Fibroblast of skin of abdomen (primary cell): ENCODE measurements at regions not wholly inside any gene's neighbourhood (a gene's known extent, or its start where the extent isn't known, plus 50 kb on each side); places are given as distances from the start of the nearest gene placed in this dataset.
A peak's percentile ranks its signal among the peaks of the same experiment; 100 is the strongest.

Experiments
- DNase-seq: peaks from one replicate; pipeline ENCODE4 v3.0.0-alpha.2; 2013

DNA sequence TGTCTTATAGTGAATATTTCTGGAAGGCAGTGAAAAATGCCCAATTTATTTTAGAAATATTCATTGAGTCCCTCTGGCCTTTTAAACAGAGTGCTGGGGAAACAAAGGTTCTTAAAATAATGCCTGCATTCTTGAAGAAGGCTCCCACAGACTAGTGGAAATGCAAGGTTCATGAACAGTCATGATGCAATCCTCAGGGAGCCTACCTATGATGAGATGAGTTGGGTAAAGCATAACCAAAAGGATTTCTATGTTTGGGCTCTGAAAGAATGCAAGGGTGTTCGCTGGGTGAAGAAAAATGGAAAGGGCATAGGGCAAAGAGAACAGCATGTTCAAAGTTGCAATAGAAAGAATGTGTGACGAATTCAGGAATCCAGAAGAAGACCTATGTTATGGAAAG, 214.5 kb upstream of the MAF start:
- no peak for DNase-seq

DNA sequence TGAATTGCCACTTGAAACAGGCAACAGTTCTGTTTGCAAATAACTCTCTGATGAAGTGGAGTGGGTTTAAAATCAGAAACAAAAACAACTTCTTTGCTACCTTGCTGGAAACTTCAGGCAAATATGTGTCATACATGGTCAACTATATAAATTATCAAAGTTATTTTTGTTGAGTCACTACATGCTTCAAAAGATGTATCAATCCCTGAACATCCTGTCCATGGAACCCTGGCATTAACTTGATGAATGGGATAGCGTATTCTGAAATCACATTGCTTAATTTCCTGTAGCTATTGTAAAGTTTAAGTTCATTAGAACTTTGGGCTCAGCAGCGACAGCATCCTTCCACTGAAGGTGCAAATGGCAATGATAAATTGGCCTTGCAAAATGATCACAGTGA, 213.6 kb upstream of the MAF start:
- no peak for DNase-seq

- no peak for DNase-seq
Observed at GRCh38 chr16:79811541-79811940, 211.0 kb upstream of the MAF start.

GRCh38 chr16:79810449-79811189, 210.1 kb upstream of the MAF start:
- peak; percentile 6 for DNase-seq

GRCh38 chr16:79809376-79809775, 208.8 kb upstream of the MAF start:
- DNase-seq: no peak

- no peak for DNase-seq
Observed at GRCh38 chr16:79808731-79809130, 208.2 kb upstream of the MAF start.

GRCh38 chr16:79806757-79807156, 206.2 kb upstream of the MAF start:
- DNase-seq: no peak

DNA sequence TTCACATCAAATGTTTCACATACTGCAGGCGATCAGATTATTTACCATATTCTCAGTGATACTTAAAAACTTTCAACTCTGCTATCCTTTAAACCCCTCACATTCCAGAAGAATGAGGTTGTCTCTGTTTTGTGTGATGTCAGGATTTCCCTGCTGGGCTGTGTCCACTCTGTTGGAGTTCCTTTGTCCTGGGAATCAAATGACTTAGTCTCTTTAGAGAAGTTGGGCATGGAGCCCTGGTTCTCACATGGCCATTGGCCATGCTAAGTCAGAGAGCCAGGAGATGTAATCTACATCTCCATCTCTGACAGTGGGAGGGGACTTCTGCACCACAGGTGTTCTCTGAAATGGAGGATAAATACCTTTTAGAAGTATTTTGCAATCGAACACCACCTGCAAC, 205.1 kb upstream of the MAF start:
- no peak for DNase-seq

DNA sequence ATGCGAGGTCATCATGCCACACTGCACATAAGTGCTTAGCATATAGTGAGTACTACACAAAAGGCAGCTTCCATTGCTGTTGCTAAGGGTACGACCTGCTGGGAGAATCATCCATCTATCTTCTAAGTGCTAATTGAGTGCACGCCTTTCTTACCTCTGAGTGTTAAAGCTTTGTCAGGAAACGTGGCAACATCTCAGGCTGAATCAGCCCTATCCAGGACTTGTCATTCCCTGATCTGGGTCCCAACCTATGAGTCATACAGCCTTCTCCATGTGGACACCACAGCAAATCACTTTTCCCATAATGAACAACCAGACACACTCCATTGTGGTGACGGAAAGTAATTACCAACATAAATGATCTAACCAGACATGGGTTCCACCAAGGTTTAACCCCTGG, 201.1 kb upstream of the MAF start:
- DNase-seq: peak; percentile 18

DNA sequence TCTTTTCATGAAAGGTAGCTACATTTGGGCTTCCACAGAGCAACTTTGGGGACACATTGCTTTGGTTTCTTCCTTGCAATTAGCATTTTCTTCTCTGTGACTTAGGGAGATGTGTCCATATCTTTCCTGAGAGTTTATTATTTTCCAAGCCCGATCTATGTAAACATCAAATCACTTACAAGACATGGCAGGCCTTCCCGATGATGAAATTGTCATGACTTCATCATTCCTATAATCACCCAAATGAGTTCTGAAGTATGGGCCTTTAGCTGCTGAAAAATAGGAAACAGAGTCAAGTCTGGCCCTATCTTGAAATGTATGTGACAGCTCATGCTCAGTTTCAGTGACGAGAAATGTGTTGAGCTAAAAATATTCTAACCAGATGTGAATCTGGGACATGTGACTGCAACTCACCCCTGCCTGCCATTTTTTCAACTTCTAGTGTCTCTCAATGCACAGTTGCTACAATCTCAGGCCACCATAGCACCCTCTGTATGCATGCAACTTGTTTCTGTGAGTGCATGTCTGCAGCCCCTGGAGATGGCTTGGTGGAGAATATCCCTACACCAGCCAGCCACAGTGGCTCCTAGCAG, 199.6 kb upstream of the MAF start:
- DNase-seq: no peak

DNA sequence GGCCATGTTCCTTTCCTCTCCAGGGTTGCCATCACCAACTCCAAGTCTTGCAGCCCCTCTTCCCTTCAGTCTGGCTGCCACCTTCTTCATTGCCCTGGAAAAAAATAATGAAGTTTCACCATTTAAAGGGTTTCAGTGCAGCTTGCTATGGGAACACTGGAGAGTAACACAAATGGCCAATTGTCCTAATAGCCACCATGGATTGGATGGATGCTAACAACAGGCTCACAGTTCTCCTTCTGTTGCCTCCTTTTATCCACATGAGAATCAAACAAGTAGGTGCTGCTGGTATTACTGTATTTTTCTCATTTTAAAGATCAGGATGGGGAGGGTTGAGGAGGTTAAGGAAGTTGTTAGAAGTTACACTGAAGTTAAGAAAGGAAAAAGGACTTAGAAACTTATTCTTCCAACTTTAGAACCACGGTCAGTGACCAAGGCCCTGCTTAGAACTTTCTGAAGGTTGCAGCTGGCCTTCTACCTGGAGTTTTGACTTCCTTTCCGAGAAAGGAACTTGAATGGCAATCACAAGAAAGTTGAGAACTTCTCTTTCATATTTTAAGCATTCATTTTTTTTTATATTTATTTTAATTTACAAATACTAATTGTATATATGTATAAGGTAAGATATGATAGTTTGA, 198.0 kb upstream of the MAF start:
- DNase-seq: no peak

- DNase-seq: no peak
Observed at GRCh38 chr16:79797486-79797885, 196.9 kb upstream of the MAF start.

- DNase-seq: no peak
Observed at GRCh38 chr16:79795556-79795955, 195.0 kb upstream of the MAF start.

- DNase-seq: no peak
Observed at GRCh38 chr16:79794941-79795340, 194.4 kb upstream of the MAF start.

DNA sequence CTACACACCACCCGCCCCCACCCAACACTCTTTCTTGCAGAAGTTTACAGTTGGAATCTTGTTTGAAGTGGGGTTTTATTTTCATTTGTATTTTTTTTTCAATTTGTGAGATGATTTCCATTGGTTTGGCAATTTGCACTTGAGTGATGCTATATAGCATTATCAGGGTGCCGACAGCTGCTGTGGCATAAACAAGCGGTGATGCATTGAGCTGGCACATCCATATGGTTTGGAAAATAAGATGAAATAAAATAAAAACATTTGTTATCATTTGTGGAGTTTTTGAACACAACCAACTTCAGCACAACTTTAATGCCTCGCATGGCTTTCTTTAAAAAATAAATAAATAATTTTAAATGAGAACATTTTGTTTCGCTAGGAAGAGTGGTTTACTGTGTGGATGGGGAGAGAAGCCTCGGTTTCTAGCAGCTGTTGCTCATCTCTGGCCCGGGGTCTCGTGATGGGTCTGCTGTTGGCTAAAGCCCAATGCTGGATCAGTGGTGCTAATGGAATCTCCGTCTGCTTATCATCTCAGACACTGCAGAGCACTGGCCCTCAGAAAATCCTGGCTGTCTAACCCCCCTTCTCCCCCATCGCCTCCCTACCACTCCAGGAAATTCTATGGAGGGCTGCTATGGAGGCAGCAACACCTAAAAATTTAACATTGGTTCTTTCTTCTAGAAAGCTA, 192.3 kb upstream of the MAF start:
- DNase-seq: no peak

DNA sequence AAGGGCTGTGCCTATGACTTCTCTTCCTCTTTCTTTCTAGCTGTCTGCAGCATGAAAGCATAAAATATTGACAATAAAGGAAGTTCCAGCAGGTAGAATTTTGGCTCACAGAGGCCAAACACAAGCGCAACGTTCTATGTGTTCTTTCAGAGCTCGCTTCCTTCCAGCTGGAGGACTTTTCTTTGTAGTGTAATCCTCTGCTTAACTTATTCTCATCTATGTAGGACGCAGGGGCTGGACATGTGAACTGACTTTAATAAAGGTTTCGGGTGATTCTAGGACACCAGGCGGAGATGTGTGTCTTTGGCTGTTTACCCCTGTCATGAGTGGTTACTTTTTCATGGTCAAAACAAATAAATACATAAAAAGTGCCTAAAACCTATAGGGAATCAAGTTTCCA, 191.5 kb upstream of the MAF start:
- DNase-seq: no peak

- DNase-seq: no peak
Observed at GRCh38 chr16:79790854-79791253, 190.3 kb upstream of the MAF start.

GRCh38 chr16:79788949-79789348, 188.4 kb upstream of the MAF start:
- no peak for DNase-seq

DNA sequence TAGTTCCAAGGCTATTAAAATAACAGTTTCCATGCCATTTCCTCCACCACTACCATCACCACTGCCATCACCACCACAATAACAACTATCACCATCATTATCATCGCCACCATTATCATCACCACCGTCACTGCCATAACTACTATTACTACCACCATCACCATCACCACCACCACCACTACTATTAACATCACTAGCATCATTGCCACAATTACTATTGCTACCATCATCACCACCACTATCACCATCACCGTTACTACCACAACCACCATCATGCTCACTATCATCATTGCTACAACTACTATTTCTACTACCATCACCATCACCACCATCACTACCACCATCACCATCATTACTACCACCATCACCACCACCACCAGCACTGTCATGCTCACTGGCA, 185.9 kb upstream of the MAF start:
- no peak for DNase-seq

GRCh38 chr16:79784007-79784406, 183.5 kb upstream of the MAF start:
- no peak for DNase-seq

- no peak for DNase-seq
Observed at GRCh38 chr16:79777679-79778078, 177.1 kb upstream of the MAF start.

DNA sequence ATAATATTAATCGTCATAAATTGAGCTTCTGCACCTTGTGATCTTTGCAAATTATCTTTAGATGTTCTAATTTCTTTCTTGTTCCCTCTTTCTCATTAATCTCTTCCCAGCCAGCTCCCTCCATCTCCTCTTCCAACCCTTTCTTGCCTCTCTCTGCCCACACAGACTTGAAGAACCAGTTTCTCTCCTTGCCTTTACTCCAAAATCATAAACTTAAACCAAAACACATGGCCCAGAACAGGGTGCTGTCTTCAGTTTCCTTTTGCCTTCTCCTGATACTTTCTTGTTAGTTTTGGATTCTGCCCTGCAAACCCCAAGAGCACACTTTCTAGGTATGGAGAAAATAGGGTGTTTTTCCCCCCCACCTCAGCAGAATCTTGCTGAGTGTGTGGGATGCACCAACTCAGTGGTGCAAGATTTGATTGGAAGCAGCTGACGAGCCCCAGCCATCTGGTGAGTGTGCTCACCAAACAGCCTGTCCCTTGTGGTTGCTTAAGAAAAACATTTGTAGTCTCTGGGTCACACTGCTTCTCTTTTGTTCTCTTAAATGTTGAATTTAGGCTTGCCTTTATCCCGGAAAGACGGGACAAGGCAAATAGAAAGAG, 175.8 kb upstream of the MAF start:
- peak; percentile 63 for DNase-seq

DNA sequence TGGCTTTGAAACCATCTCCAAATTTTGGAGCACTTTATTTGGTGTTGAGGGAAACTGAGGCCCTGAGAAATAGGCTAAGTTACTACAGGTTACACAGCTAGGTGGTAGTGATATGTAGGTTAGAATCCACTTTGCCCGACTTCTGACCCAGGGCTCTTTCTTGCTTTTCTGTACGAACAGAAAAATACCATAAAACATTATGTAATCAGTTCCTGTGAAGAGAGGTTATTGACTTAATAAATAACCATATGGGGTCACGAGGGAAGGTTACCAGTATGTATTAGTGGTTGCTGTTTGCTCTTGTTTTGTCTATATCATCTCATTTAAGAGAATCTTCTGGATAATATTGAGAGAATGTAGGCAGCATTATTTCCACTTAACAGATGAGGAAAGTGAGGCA, 172.2 kb upstream of the MAF start:
- no peak for DNase-seq
